NCI-H2196 (cell line): ENCODE measurements at regions not wholly inside any gene's neighbourhood (a gene's known extent, or its start where the extent isn't known, plus 50 kb on each side); places are given as distances from the start of the nearest gene placed in this dataset.
"Not testable (repeated sequence)": the region's sequence is repeated elsewhere in the genome, so short reads cannot be mapped to it uniquely, and the experiment has no call there.

Experiments used
- DNase-seq: peaks from one replicate; lab custom pipeline; 2025; ENCODE audit not compliant: unreplicated experiment; lab: John Stamatoyannopoulos, UW

GRCh38 chr10:107542607-107543006, 378.1 kb upstream of the SORCS1 start:
- DNase-seq = no peak

GRCh38 chr10:107542016-107542415, 377.5 kb upstream of the SORCS1 start:
- no peak for DNase-seq

- DNase-seq = no peak
Observed at GRCh38 chr10:107540981-107541380, 376.5 kb upstream of the SORCS1 start.

GRCh38 chr10:107529350-107529749, 364.8 kb upstream of the SORCS1 start:
- DNase-seq = no peak

GRCh38 chr10:107520348-107520747, 355.8 kb upstream of the SORCS1 start:
- DNase-seq = no peak

- DNase-seq = no peak
Observed at GRCh38 chr10:107517811-107518210, 353.3 kb upstream of the SORCS1 start.

GRCh38 chr10:107516349-107516748, 351.8 kb upstream of the SORCS1 start:
- no peak for DNase-seq

- not testable (repeated sequence) for DNase-seq
Observed at GRCh38 chr10:107504011-107504410, 339.5 kb upstream of the SORCS1 start.

- no peak for DNase-seq
Observed at GRCh38 chr10:107502229-107502985, 337.9 kb upstream of the SORCS1 start.

- DNase-seq = no peak
Observed at GRCh38 chr10:107498983-107499382, 334.5 kb upstream of the SORCS1 start.

- no peak for DNase-seq
Observed at GRCh38 chr10:107497024-107497423, 332.5 kb upstream of the SORCS1 start.

GRCh38 chr10:107496594-107496993, 332.1 kb upstream of the SORCS1 start:
- DNase-seq = no peak

GRCh38 chr10:107492389-107492788, 327.9 kb upstream of the SORCS1 start:
- no peak for DNase-seq

- no peak for DNase-seq
Observed at GRCh38 chr10:107490389-107490788, 325.9 kb upstream of the SORCS1 start.

GRCh38 chr10:107487284-107487683, 322.8 kb upstream of the SORCS1 start:
- no peak for DNase-seq

- DNase-seq = no peak
Observed at GRCh38 chr10:107485019-107485418, 320.5 kb upstream of the SORCS1 start.

- DNase-seq = no peak
Observed at GRCh38 chr10:107481881-107482280, 317.4 kb upstream of the SORCS1 start.

- DNase-seq = no peak
Observed at GRCh38 chr10:107481224-107481623, 316.7 kb upstream of the SORCS1 start.

GRCh38 chr10:107480781-107481180, 316.3 kb upstream of the SORCS1 start:
- DNase-seq = no peak

- no peak for DNase-seq
Observed at GRCh38 chr10:107477266-107477665, 312.8 kb upstream of the SORCS1 start.

- no peak for DNase-seq
Observed at GRCh38 chr10:107476408-107476807, 311.9 kb upstream of the SORCS1 start.

- DNase-seq = no peak
Observed at GRCh38 chr10:107474650-107475049, 310.1 kb upstream of the SORCS1 start.

- DNase-seq = no peak
Observed at GRCh38 chr10:107473225-107473624, 308.7 kb upstream of the SORCS1 start.
